Common myeloid progenitor, CD34-positive (primary cell): ENCODE measurements at regions not wholly inside any gene's neighbourhood (a gene's known extent, or its start where the extent isn't known, plus 50 kb on each side); places are given as distances from the start of the nearest gene placed in this dataset.
"Not testable (repeated sequence)": the region's sequence is repeated elsewhere in the genome, so short reads cannot be mapped to it uniquely, and the experiment has no call there.

ENCODE experiments used
- CTCF ChIA-PET: fragments of 350-600 bp; sonication (Branson Sonifier 250); formaldehyde crosslinking; loops from one replicate; lab custom pipeline; 2021; ENCODE audit warnings: antibody characterized with exemption; lab: Charles Lee
- POLR2A ChIA-PET: fragments of 350-600 bp; sonication (Branson Sonifier 250); formaldehyde crosslinking; loops from one replicate; lab custom pipeline; 2021; ENCODE audit warnings: antibody characterized with exemption; lab: Charles Lee
- DNase-seq, 3 donors: peaks; one replicate each; pipeline versions ENCODE4 v3.0.0 to v3.0.0-alpha.2; 2013
- H3K27ac ChIP-seq, 2 experiments: 1 replicate in 1 of 2; 2 replicates in 1 of 2; pipeline ENCODE4 v1.7.0; 2013; ENCODE audit warnings: inconsistent platforms in 2 of 2, low read length in 2 of 2, mild to moderate bottlenecking in 2 of 2, low read depth in 1 of 2, moderate library complexity in 1 of 2; ENCODE audit not compliant: severe bottlenecking in 2 of 2, insufficient read depth in 1 of 2, poor library complexity in 1 of 2
- H3K27me3 ChIP-seq, 5 experiments: replicated peaks in 2 of 5; 1 replicate in 3 of 5; 2 replicates in 2 of 5; pipeline versions ENCODE4 v1.6.1 to v1.7.0; 2013; ENCODE audit warnings: low read length in 4 of 5, mild to moderate bottlenecking in 2 of 5, moderate library complexity in 2 of 5, inconsistent platforms in 1 of 5; ENCODE audit not compliant: insufficient read depth in 5 of 5, control insufficient read depth in 4 of 5
- H3K36me3 ChIP-seq, 4 experiments: 1 replicate in 2 of 4; 2 replicates in 2 of 4; pipeline versions ENCODE4 v1.6.1 to v1.7.0; 2013; ENCODE audit warnings: low read length in 3 of 4, control low read depth in 1 of 4, mild to moderate bottlenecking in 1 of 4; ENCODE audit not compliant: control insufficient read depth in 4 of 4, insufficient read depth in 4 of 4
- H3K4me1 ChIP-seq, 4 experiments: 1 replicate in 3 of 4; 2 replicates in 1 of 4; pipeline versions ENCODE4 v1.6.1 to v1.7.1; 2013; ENCODE audit warnings: low read length in 3 of 4, mild to moderate bottlenecking in 3 of 4, control low read depth in 1 of 4, inconsistent platforms in 1 of 4, moderate library complexity in 1 of 4; ENCODE audit not compliant: control insufficient read depth in 4 of 4, insufficient read depth in 4 of 4; ENCODE audit errors: control extremely low read depth in 1 of 4
- H3K4me3 ChIP-seq, 7 experiments: 1 replicate in 4 of 7; 2 replicates in 3 of 7; pipeline versions ENCODE4 v1.5.1 to v1.7.0; 2013; ENCODE audit warnings: mild to moderate bottlenecking in 7 of 7, low read length in 6 of 7, moderate library complexity in 6 of 7, inconsistent platforms in 2 of 7, low read depth in 2 of 7, control low read depth in 1 of 7; ENCODE audit not compliant: insufficient read depth in 4 of 7, control insufficient read depth in 1 of 7; ENCODE audit errors: extremely low read depth in 1 of 7
- H3K9me3 ChIP-seq, 5 experiments: 1 replicate in 4 of 5; 2 replicates in 1 of 5; pipeline versions ENCODE4 v1.6.1 to v1.7.1; 2013; ENCODE audit warnings: low read length in 4 of 5, mild to moderate bottlenecking in 2 of 5, inconsistent platforms in 1 of 5, low read depth in 1 of 5, moderate library complexity in 1 of 5; ENCODE audit not compliant: control insufficient read depth in 4 of 5, insufficient read depth in 2 of 5; ENCODE audit errors: control extremely low read depth in 1 of 5
- WGBS: methylation state at CpG from one replicate; pipeline ENCODE4 v1.1.5; 2013; ENCODE audit not compliant: insufficient coverage; 5-methylcytosine and 5-hydroxymethylcytosine counted together

- POLR2A ChIA-PET: no interaction called here
- H3K27me3 ChIP-seq: peaks cover 0 to 3% (median 0%) of the 10 kb centered on the region in 5 experiments
- no peaks in the 10 kb centered on the region for H3K9me3 ChIP-seq
- H3K36me3 ChIP-seq: no peaks in the 10 kb centered on the region
- CTCF ChIA-PET: interaction anchor here (1.4 kb wide), 1 partner anchor 9 kb away, joined by 3 read pairs; no protein-coding TSS in a partner anchor
- 93% methylated on average over 3 of the region's 4 CpGs for WGBS
- peaks cover 0 to 7% (median 0%) of the 10 kb centered on the region in 4 experiments for H3K4me1 ChIP-seq
- H3K4me3 ChIP-seq: no peak overlapping the region
- DNase-seq: no peak
- no peak overlapping the region for H3K27ac ChIP-seq
Measured at GRCh38 chr12:77225373-77225772, 160.0 kb upstream of the E2F7 start.

GRCh38 chr12:77224346-77224745 lies 159.0 kb upstream of the E2F7 start:
- H3K36me3 ChIP-seq: no peaks in the 10 kb centered on the region
- no peaks in the 10 kb centered on the region for H3K9me3 ChIP-seq
- DNase-seq: no peak
- H3K4me3 ChIP-seq: no peak overlapping the region
- peaks cover 0 to 5% (median 0%) of the 10 kb centered on the region in 4 experiments for H3K4me1 ChIP-seq
- ChIA-PET CTCF (no interaction called here), POLR2A (no interaction called here)
- no peak overlapping the region for H3K27ac ChIP-seq
- 80% methylated on average over 1 of the region's 2 CpGs for WGBS
- peaks cover 0 to 3% (median 0%) of the 10 kb centered on the region in 5 experiments for H3K27me3 ChIP-seq

- Histone ChIP-seq H3K9me3 (no peaks in the 10 kb centered on the region), H3K27ac (no peak overlapping the region), H3K4me1 (peaks cover 0 to 5% (median 0%) of the 10 kb centered on the region in 4 experiments), H3K4me3 (no peak overlapping the region), H3K36me3 (no peaks in the 10 kb centered on the region), H3K27me3 (peaks cover 0 to 3% (median 0%) of the 10 kb centered on the region in 5 experiments)
- WGBS: 96% methylated on average over 2 of the region's 2 CpGs
- no peak for DNase-seq
- ChIA-PET CTCF (no interaction called here), POLR2A (no interaction called here)
Measured at GRCh38 chr12:77222336-77222735, 157.0 kb upstream of the E2F7 start.

GRCh38 chr12:77220586-77220985 lies 155.2 kb upstream of the E2F7 start:
- H3K4me3 ChIP-seq: no peak overlapping the region
- POLR2A ChIA-PET: no interaction called here
- H3K27me3 ChIP-seq: peaks cover 0 to 3% (median 0%) of the 10 kb centered on the region in 5 experiments
- H3K9me3 ChIP-seq: no peaks in the 10 kb centered on the region
- CTCF ChIA-PET: no interaction called here
- no peak for DNase-seq
- H3K27ac ChIP-seq: no peak overlapping the region
- no peaks in the 10 kb centered on the region for H3K36me3 ChIP-seq
- peaks cover 0 to 5% (median 0%) of the 10 kb centered on the region in 4 experiments for H3K4me1 ChIP-seq
- WGBS: no CpG with 5 or more reads among the region's 1 CpG

- peak in 1 of 3 donors; percentile 43 for DNase-seq
- Histone ChIP-seq H3K4me3 (no peak overlapping the region), H3K9me3 (no peaks in the 10 kb centered on the region), H3K27ac (no peak overlapping the region), H3K36me3 (no peaks in the 10 kb centered on the region), H3K27me3 (peaks cover 0 to 3% (median 0%) of the 10 kb centered on the region in 5 experiments), H3K4me1 (no peaks in the 10 kb centered on the region)
- CTCF ChIA-PET: interaction anchor here (1.1 kb wide), 1 partner anchor 9 kb away, joined by 3 read pairs; no protein-coding TSS in a partner anchor
- POLR2A ChIA-PET: no interaction called here
- WGBS: 67% methylated on average over 5 of the region's 7 CpGs
Measured at GRCh38 chr12:77218278-77218677, 152.9 kb upstream of the E2F7 start.

- WGBS: 94% methylated on average over 2 of the region's 2 CpGs
- H3K4me3 ChIP-seq, H3K9me3 ChIP-seq, H3K4me1 ChIP-seq, POLR2A ChIA-PET, H3K27ac ChIP-seq, H3K27me3 ChIP-seq, H3K36me3 ChIP-seq, DNase-seq: not testable (repeated sequence)
- CTCF ChIA-PET: interaction anchor here (1.3 kb wide), 1 partner anchor 9 kb away, joined by 3 read pairs; no protein-coding TSS in a partner anchor
Measured at GRCh38 chr12:77216136-77216535, 150.8 kb upstream of the E2F7 start.

- H3K27me3 ChIP-seq: no peaks in the 10 kb centered on the region
- H3K36me3 ChIP-seq: no peaks in the 10 kb centered on the region
- no peak overlapping the region for H3K4me3 ChIP-seq
- WGBS: no CpG with 5 or more reads among the region's 1 CpG
- ChIA-PET POLR2A (no interaction called here), CTCF (no interaction called here)
- no peaks in the 10 kb centered on the region for H3K4me1 ChIP-seq
- H3K27ac ChIP-seq: no peak overlapping the region
- peaks cover 0 to 9% (median 0%) of the 10 kb centered on the region in 5 experiments for H3K9me3 ChIP-seq
- no peak for DNase-seq
Measured at GRCh38 chr12:77214136-77214535, 148.8 kb upstream of the E2F7 start.
